Sciatic nerve (tissue), 2 donors: ENCODE measurements at regions not wholly inside any gene's neighbourhood (a gene's known extent, or its start where the extent isn't known, plus 50 kb on each side); places are given as distances from the start of the nearest gene placed in this dataset.
"Not testable (repeated sequence)": the region's sequence is repeated elsewhere in the genome, so short reads cannot be mapped to it uniquely, and the experiment has no call there.

Experiments used
- ATAC-seq: fragments of 200-7000 bp; cut with Tn5 transposase; one replicate; pipeline ENCODE4 v1.9.1; 2020; ENCODE audit warnings: mild to moderate bottlenecking, moderate library complexity
- DNase-seq: peaks from one replicate; pipeline ENCODE4 v3.0.0-alpha.2; 2020; ENCODE audit warnings: low spot score
- intact Hi-C: fragments of 100-400 bp; cut with DNase I; formaldehyde crosslinking; loops from one replicate; pipeline ENCODE4 v1.14.2; 2022
- donor health status: DM: no; HTN: no; CAD: no.
- donor health status: DM: no; HTN: no; CAD: no.

DNA sequence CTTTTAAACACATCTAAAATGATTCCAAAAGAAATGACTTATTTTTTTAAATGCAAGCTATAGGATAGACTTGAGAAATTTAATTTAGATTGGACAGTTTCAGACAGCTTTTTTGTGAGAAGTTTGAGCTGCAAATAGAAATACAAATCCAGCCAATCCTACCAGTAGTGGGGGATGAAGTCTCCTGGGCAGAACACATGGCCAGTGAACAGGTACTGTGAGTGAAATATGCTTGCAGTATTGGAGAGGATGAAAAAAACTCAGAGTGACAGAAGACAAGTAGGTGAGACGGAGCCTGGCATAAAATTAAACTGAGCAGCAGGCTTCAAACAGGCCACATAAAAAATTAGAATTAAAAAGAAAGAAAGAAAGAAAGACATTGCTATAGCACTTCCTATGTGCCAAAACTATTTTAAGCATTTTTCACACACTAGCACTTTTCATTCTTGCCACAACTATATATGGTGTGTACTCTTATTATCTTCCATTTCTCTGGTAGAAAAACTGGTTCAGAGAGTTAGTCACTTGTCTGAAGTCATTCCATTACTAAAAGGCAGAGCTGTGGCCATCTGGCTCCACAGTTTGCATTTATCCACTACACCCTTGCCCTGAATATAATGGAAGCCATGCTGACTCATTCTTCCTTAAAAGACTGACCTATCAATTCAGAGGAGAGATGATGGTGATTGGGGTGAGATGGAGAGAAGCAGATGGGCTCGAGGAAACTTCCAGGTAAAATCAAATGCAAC lies 310.2 kb upstream of the CTNND2 start:
- no peak for DNase-seq
- ATAC-seq = no peak
- intact Hi-C loops = no loop called here

DNA sequence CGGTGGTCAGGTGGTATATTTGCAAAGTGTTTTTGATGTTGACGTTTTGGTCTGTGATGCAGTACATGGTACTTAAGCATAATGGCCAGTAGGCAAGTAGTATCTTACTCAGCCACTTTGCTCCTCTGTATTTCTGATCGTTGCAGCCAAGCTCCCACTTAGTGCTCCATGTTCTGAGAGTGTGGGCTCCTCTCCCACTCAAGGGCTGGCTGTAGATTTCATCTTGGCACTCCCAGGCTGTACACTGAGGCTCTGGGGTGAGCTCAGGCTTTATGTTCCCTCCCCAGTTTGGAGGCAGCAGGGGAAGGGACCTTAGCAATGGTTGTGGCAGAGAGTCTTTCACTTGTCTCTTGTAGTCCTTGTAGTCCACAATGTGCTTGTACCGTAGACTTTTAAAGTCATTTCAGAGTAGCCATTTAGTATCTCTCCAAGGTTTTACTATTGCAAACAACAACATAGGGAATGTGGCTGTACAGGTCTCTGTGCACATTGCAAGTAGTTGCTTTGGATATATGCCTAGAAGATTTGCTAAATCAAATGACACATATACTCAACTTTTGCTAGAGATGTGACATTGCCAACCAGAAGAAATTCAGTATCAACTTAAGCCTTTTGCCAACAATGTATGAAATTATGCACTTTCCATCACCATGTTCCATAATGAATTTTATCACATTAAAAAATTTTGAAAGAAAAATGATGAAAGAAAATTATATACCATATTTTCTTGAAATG lies 304.3 kb upstream of the CTNND2 start:
- ATAC-seq (no peak), DNase-seq (no peak)
- intact Hi-C loops = no loop called here

DNA sequence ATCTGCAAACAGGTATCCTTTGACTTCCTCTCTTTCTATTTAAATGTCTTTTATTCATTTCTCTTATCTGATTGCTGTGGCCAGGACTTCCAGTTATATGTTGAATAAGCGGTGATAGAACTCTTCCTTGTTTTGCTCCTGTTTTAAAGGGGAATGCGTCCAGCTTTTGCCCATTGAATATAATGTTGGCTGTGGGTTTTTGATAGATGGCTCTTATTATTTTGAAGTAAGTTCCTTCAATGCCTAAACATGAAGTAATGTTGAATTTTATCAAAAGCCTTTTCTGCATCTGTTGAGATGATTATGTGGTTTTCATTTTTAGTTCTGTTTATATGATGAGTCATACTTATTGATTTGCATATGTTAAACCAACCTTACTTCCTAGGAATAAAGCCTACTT lies 300.5 kb upstream of the CTNND2 start:
- ATAC-seq = no peak
- intact Hi-C loops = no loop called here
- no peak for DNase-seq

DNA sequence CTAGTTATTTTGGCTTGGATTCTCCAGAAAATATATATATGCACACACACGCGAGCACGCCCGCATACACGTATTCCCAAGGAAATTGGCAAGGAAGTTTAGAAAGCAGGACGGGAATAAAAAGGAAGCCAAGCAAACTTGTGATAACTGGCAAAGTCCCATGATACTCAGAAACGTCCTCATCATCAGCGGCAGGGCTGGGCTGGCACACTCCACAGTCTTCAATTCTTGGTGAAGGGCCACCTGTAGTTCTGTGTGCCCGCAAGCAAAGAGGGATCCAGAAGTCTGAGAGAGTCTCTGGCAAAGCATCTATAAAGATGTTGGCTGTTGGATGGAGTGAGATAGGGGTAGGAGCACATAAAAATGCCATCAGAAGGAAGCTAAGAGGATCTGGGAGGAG lies 289.3 kb upstream of the CTNND2 start:
- no peak for DNase-seq
- ATAC-seq = no peak
- intact Hi-C loops = no loop called here

DNA sequence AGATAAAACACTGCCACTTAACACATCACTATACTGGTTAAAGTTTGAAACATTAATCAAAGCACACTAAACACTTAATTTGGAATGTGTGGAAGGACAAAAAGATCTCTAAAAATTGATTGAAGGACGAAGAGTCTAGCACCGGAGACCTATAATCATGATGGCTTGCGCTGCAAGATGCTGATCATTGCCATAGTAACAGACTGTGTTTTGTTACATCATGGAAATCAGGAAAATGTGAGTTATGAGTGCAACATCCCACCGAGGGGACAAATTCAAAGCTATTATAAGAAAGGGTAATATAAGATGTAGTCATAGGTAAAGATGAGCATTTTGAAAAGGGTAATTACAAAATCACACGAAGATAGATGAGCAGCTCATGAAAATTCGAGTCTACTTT lies 278.8 kb upstream of the CTNND2 start:
- ATAC-seq (no peak), DNase-seq (no peak)
- intact Hi-C loops = no loop called here

DNA sequence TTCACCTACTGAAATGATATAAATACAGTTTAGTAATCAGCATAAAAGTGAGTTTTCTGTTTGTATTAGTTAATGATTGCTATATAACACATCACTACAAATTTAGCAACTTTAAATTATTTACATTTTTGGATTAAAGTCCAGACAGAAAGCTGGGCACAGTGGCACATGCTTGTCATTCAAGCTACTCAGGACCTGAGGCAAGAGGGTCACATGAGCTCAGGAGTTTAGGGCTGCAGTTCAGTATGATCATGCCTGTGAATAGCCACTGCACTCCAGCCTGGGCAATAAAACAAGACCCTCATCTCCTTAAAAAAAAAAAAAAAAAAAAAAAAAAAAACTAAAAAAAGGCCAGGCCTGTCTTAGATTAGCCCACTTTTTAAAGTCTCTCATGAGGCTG lies 273.6 kb upstream of the CTNND2 start:
- intact Hi-C loops = no loop called here
- DNase-seq (no peak), ATAC-seq (no peak)

DNA sequence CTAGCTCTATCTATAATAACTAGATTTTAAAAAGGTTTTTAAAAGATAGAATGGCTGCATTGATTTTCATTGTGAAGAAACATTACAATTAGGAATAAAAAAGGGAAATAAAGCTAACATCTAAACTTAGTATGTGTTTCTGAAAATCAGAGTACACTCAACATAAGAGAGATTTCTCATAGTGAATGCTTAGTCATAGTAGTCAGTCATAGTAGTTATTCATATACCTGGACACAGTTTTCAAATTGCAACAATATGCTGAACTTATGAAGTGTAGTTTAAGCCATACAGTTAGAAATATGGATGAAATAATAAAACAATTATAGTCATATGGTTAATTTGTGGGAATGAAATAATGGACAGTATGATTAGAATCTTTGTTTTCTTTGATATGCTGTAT lies 273.0 kb upstream of the CTNND2 start:
- intact Hi-C loops = no loop called here
- no peak for DNase-seq
- ATAC-seq = no peak

DNA sequence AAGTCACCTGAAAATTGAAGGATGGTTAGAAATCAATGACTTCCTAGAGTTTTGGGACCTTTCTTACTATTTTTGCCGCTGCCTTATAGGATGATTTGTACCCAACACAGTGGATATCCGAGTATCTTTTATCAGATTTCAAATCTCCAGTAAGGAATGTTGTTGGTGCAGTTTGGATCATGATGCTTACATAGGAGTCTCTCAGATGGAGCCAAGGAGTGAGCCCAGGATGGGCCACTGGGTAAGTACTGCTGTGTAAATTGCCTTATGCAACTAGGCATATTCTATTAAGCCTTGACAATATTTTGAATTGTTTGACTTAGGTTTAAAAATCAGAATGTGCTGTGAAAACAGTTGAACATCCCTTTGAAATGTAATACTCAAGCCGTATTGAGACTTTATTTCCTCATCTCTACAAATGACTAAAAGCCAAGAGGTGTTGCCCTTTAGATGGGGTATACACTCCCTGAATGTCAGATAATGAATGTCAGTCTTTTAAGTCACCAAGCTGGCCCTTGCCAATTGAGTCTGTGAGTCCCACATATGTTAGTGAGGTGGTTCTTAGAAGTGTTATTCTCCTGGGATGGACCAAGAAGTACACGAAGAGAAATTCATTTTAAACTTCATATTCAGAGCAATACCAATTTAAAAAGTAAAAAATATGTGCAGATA lies 271.8 kb upstream of the CTNND2 start:
- DNase-seq (no peak), ATAC-seq (no peak)
- intact Hi-C loops = no loop called here

DNA sequence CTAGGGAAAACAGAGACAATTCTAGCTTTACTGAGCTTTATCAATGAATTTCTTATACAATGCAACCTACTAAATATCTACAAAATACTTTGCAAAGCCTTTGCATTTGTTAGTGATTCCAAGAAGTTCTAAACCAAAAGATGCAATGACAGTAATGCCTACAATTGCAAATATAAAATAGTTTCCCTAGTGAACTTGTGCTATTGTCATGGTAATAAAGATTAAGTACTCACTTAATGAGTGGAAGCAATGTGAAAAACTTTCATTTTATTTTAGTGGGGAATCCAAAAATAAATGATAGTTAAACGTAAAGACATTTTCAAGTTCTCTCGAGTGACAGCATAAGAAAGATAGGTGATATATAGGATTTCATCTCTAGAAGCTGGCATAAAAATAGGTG lies 270.5 kb upstream of the CTNND2 start:
- intact Hi-C loops = no loop called here
- ATAC-seq (no peak), DNase-seq (no peak)

DNA sequence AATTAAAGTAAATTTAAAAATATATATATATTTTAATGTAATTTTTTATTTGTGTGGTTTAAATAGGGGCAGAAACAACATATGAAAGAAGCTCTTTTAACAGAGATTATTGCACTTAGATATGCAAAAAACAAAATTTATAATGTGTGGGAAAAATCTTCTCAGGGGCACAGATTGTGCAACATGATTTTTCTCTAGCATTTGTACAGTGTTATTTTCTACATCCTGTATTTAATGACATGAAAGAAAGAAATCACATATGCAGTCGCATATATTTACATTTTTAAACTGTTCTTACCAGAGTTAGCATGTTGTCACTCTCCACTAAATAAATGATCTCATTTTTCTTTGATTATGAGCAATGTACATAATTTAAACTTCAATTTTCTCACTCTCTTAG lies 265.3 kb upstream of the CTNND2 start:
- no peak for ATAC-seq
- intact Hi-C loops = no loop called here
- DNase-seq = no peak

DNA sequence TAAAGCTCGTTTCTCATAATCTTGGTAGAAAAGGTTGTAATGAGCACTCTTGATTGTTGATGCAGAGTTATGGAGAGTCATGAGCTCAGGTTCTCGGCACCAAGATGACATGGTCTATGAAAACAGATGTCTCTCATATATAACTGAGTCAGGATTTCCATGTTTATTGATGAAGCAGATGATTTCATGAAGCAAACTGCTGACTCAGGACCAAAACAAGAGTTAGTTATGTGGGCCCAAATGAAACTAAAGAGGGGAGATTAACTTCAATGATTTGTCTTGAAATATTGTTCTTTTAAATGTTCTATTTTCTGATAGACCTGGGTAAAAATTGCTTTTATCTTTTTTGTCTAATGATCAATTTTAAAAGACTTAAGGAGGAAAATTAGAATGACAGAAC lies 258.6 kb upstream of the CTNND2 start:
- DNase-seq (no peak), ATAC-seq (no peak)
- intact Hi-C loops = no loop called here

DNA sequence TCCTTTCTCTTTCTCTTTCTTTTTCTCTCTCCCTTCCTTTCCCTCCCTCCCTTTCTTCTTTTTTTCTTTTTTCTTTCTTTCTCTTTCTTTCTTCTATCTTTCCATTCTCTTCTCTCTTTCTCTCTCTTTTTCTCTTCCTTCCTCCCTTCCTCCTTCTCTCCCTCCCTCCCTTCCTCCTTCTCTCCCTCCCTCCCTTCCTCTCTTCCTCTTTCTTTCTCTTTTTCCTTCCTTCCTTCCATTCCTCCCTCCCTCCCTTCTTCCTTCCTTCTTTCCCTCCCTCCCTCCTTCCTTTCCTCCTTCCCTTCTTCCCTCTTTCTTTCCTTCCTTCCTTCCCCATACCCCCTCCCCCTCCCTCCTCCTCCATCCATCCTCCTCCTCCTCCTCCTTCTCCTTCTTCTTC lies 243.3 kb upstream of the CTNND2 start:
- intact Hi-C loops = no loop called here
- DNase-seq = no peak
- no peak for ATAC-seq

DNA sequence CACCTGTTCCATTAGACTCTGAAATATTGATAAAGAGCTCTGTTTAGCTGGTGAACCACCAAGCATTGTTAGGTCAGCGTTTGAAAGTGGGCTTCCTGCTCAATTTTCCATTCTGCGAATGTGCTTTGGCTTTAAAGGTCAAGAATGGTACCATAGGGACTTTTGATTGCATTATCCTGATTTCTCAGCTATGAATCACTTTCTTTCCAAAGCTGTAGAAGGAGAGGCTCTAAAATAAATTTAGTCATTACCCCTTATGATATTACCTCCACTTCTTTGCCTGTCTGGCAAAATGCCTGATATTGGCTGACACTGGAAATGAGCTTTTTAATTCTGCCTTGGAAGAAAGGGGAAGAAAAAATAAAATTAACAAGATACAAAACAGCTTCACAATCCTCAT lies 237.2 kb upstream of the CTNND2 start:
- no peak for ATAC-seq
- DNase-seq = no peak
- intact Hi-C loops = no loop called here

DNA sequence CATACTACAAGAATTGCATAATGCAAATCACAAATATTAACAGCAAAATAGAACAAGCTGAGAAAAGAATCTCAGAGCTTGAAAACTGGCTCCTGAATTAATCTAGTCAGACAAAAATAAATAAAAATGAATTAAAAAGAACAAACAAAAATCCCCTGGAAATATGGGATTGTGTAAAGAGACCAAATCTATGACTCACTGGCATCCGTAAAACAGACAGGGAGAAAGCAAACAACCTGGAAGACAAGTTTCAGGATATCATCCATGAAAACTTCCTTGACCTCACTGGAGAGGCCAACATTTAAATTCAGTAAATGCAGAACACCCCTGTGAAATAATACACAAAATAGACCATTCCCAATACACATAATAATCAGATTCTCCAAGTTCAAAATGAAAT lies 229.3 kb upstream of the CTNND2 start:
- DNase-seq (no peak), ATAC-seq (no peak)
- intact Hi-C loops = no loop called here

DNA sequence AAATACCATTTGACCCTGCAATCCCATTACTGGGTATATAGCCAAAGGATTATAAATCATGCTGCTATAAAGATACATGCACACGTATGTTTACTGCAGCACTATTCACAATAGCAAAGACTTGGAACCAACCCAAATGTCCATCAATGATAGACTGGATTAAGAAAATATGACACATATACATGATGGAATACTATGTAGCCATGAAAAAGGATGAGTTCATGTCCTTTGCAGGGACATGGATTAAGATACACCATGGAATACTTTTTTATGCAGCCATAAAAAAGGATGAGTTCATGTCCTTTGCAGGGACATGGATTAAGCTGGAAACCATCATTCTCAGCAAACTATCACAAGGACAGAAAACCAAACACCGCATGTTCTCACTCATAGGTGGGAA lies 226.8 kb upstream of the CTNND2 start:
- DNase-seq, intact Hi-C loops, ATAC-seq: not testable (repeated sequence)

DNA sequence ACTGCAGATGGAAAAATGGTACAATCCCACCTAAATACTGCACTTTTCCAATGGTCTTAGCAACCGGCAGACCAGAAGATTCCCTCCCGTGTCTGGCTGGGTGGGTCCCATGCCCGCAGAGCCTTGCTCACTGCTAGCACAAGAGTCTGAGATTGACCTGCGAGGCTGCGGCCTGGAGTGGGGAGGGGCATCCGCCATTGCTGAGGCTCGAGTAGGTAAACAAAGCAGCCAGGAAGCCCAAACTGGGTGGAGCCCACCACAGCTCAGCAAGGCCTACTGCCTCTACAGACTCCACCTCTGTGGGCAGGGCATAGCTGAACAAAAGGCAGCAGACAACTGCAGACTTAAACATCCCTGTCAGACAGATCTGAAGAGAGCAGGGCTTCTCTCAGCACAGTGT lies 221.6 kb upstream of the CTNND2 start:
- intact Hi-C loops = no loop called here
- no peak for ATAC-seq
- no peak for DNase-seq

DNA sequence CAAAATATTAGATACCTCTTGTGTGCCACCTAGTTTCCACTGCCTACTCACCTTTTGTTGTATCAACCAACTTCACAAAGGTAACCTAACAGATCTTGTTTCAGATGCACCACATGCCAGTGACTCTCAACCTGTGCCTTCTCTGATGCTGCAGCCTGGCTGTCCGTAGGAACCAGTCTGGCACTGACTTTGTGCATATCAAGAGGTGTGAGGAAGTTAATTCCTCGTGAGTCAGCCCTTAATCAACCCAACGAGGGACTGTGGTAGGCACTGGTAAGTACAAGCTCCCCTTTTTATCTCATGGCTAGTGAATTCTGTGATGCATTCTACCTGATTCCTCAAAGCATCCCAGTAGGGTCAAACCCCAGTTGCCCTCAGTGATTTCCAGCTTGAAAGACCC lies 215.4 kb upstream of the CTNND2 start:
- intact Hi-C loops = no loop called here
- ATAC-seq = no peak
- DNase-seq = no peak

DNA sequence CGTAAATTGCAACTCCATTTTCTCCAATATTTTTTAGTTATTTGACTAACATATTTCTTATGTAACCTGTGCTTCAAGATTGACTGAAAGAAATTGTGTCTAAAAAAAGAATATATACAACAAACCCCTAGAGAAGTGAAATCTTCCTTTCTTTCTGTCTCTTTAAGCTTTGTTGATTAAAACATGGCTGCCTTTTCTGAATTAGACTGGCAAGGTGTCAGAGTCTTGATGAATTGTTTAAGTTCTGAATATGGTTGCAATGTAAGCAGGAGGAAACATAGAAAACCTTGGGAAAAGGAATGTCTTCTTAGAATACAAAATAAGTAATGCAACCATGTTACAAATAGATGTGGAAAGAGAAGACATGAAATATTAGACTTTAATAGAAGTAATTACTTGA lies 209.8 kb upstream of the CTNND2 start:
- DNase-seq (no peak), ATAC-seq (no peak)
- intact Hi-C loops = no loop called here

DNA sequence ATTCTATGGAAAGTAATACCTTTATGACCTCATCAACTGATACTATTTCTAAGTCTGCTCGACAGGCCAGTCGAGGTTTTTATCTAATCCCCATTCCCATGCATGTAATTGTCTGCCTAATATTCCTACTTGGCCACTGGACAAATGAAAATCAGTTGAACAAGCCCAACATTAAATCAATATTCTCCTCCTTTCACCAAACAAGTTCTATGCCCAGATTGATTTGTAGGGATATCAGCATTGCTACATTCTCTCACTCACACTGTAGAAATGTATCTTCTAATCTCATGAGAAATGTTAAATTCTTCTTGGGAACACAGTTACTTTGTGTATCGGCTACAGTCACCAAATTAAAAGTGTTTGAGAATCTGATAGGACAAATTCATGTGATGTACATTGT lies 208.8 kb upstream of the CTNND2 start:
- intact Hi-C loops = no loop called here
- DNase-seq = no peak
- no peak for ATAC-seq

DNA sequence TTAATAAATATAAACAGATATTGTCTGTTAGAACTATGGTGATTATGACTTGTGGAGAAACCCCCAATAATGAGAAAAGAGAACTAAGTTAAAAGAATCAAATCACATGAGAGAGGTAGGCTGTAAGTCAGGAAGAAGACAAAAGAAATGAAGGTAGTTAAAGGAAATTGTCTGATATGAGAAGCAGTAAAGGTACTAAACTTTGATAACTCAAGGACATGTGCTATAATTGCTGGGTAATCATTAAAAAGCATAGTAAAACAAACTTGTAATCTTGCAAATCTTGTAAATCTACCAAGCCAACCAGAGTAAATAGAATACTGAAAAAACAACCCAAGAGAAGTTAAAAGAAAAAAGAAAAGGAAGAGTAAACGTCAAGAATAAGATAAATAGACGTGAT lies 207.0 kb upstream of the CTNND2 start:
- DNase-seq (no peak), ATAC-seq (no peak)
- intact Hi-C loops = no loop called here

DNA sequence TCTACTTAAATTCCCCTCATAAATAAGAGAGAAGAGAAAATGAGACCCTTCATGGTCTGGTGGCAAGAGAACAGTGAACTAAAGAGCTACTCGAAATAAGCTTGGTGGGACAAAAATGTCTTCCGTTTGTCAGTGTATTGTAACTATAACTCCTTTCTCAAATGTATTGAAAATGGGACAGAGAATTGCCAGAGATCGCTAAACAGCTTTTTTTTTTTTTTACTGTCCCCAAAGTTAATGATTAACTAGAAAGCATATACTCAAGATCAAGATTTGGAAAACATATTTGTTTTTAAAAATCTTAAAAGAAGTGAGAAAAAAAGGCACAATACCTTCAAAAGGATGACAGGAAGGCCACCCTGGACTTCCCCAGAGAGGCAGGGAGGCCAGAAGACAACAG lies 206.4 kb upstream of the CTNND2 start:
- ATAC-seq = no peak
- intact Hi-C loops = no loop called here
- DNase-seq = no peak
